ENCODE measurements at regions not wholly inside any gene's neighbourhood (a gene's known extent, or its start where the extent isn't known, plus 50 kb on each side); places are given as distances from the start of the nearest gene placed in this dataset.

DNA sequence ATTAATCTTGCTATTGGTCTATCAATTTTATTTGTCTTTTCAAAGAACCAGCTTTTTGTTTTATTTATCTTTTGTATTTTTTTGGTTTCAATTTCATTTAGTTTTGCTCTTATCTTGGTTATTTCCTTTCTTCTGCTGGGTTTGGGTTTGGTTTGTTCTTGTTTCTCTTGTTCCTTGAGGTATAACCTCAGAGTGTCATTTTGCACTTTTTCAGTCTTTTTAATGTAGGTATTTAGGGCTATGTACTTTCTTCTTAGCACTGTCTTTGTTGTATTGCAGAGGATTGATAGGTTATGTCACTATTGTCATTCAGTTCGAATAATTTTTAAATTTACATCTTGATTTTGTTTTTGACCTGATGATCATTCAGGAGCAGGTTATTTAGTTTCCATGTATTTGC lies 92.7 kb upstream of the DCD start (continued):
- no peak for TF ChIP-seq GTF2F1 (IDR thresholded peaks at IDR 0.05; ENCODE audit: borderline replicate concordance, low read depth, low read length)
- TF ChIP-seq KDM5A (IDR thresholded peaks at IDR 0.05; ENCODE audit: low read length): no peak
